MM.1S (cell line): ENCODE measurements at regions not wholly inside any gene's neighbourhood (a gene's known extent, or its start where the extent isn't known, plus 50 kb on each side); places are given as distances from the start of the nearest gene placed in this dataset.

Experiments
- DNase-seq: peaks from one replicate; pipeline ENCODE4 v3.0.0-alpha.2; 2015
- H2AFZ ChIP-seq: fragments of 300-600 bp; sonication (generic); 2 replicates; pipeline ENCODE4 v1.6.0; 2016; ENCODE audit warnings: antibody characterized with exemption, low read length
- H3F3A ChIP-seq: fragments of 300-600 bp; sonication (generic); 2 replicates; pipeline ENCODE4 v1.6.1; 2016; ENCODE audit warnings: mild to moderate bottlenecking, antibody characterized with exemption, low read length, moderate library complexity, mixed read lengths; ENCODE audit not compliant: insufficient read depth
- H3K27ac ChIP-seq: fragments of 300-600 bp; sonication (generic); 2 replicates; pipeline ENCODE4 v1.5.1; 2016; ENCODE audit warnings: mild to moderate bottlenecking, low read length
- H3K27me3 ChIP-seq: fragments of 300-600 bp; sonication (generic); replicated peaks from 2 replicates; pipeline ENCODE4 v1.6.0; 2016; ENCODE audit warnings: low read length; ENCODE audit not compliant: insufficient read depth
- H3K36me3 ChIP-seq: fragments of 300-600 bp; sonication (generic); replicated peaks from 2 replicates; pipeline ENCODE4 v1.6.1; 2016; ENCODE audit warnings: mild to moderate bottlenecking, low read length, mixed read lengths; ENCODE audit not compliant: insufficient read depth
- H3K4me1 ChIP-seq: fragments of 300-600 bp; sonication (generic); 2 replicates; pipeline ENCODE4 v1.6.1; 2016; ENCODE audit warnings: low read length, mixed read lengths
- H3K4me2 ChIP-seq: fragments of 300-600 bp; sonication (generic); 2 replicates; pipeline ENCODE4 v1.6.0; 2016; ENCODE audit warnings: low read depth, low read length
- H3K4me3 ChIP-seq: fragments of 300-600 bp; sonication (generic); 2 replicates; pipeline ENCODE4 v1.5.1; 2016; ENCODE audit warnings: low read length, mixed read lengths
- H3K79me2 ChIP-seq: fragments of 300-600 bp; sonication (generic); 2 replicates; pipeline ENCODE4 v1.6.1; 2016; ENCODE audit warnings: mixed run types, low read length, mixed read lengths
- H3K9ac ChIP-seq: fragments of 300-600 bp; sonication (generic); 2 replicates; pipeline ENCODE4 v1.6.1; 2016; ENCODE audit warnings: low read length, mixed read lengths
- H3K9me2 ChIP-seq: fragments of 300-600 bp; sonication (generic); replicated peaks from 2 replicates; pipeline ENCODE4 v1.6.1; 2016; ENCODE audit warnings: mild to moderate bottlenecking, low read length, mixed read lengths; ENCODE audit not compliant: insufficient read depth
- H3K9me3 ChIP-seq: fragments of 300-600 bp; sonication (generic); replicated peaks from 2 replicates; pipeline ENCODE4 v1.6.1; 2016; ENCODE audit warnings: mild to moderate bottlenecking, low read length, mixed read lengths; ENCODE audit not compliant: insufficient read depth
- H4K20me1 ChIP-seq: fragments of 300-600 bp; sonication (generic); 2 replicates; pipeline ENCODE4 v1.6.1; 2016; ENCODE audit warnings: mild to moderate bottlenecking, low read length, moderate library complexity, mixed read lengths; ENCODE audit not compliant: insufficient read depth
- CTCF ChIP-seq: fragments of 300-600 bp; sonication (generic); IDR thresholded peaks from 2 replicates; pipeline ENCODE4 v1.5.1; 2016; ENCODE audit warnings: antibody characterized with exemption, low read length, mixed read lengths
- EZH2 ChIP-seq: fragments of 300-600 bp; sonication (generic); optimal IDR thresholded peaks from 2 replicates; pipeline ENCODE3; 2017; ENCODE audit warnings: low read depth, mild to moderate bottlenecking, antibody characterized with exemption, low read length, mixed read lengths
- EZH2phosphoT487 ChIP-seq: fragments of 300-600 bp; sonication (generic); IDR thresholded peaks from 2 replicates; pipeline ENCODE4 v1.6.1; 2018; ENCODE audit warnings: antibody characterized with exemption, low read length

- H3K4me3 ChIP-seq, result no peak overlapping the region
- no peaks in the 10 kb centered on the region for H4K20me1 ChIP-seq
Measured at GRCh38 chr5:93224624-93225023, 356.4 kb downstream of the NR2F1-AS1 start.

GRCh38 chr5:93221773-93222172 lies 359.2 kb downstream of the NR2F1-AS1 start:
- H3K4me3 ChIP-seq, result no peak overlapping the region
- H3K36me3 ChIP-seq, result no peaks in the 10 kb centered on the region
- TF ChIP-seq EZH2phosphoT487 (no peak), EZH2 (no peak), CTCF (no peak)
- no peak overlapping the region for H3K4me2 ChIP-seq
- H4K20me1 ChIP-seq, result no peaks in the 10 kb centered on the region
- no peaks in the 10 kb centered on the region for H3F3A ChIP-seq
- no peaks in the 10 kb centered on the region for H3K9me3 ChIP-seq
- no peak overlapping the region for H3K9ac ChIP-seq
- no peaks in the 10 kb centered on the region for H3K79me2 ChIP-seq
- no peaks in the 10 kb centered on the region for H3K9me2 ChIP-seq
- no peak for DNase-seq
- no peaks in the 10 kb centered on the region for H3K4me1 ChIP-seq
- no peak overlapping the region for H3K27ac ChIP-seq
- no peak overlapping the region for H2AFZ ChIP-seq
- no peaks in the 10 kb centered on the region for H3K27me3 ChIP-seq

More at GRCh38 chr5:93224624-93225023, 356.4 kb downstream of the NR2F1-AS1 start:
- Histone ChIP-seq H3K4me2 (no peak overlapping the region), H3K9ac (no peak overlapping the region), H3K9me3 (no peaks in the 10 kb centered on the region), H3K4me1 (no peaks in the 10 kb centered on the region), H3K9me2 (no peaks in the 10 kb centered on the region), H3K79me2 (no peaks in the 10 kb centered on the region), H3K36me3 (no peaks in the 10 kb centered on the region), H3K27ac (no peak overlapping the region), H3K27me3 (no peaks in the 10 kb centered on the region), H2AFZ (no peak overlapping the region), H3F3A (no peaks in the 10 kb centered on the region)
- TF ChIP-seq EZH2, result no peak
- TF ChIP-seq EZH2phosphoT487, result no peak
- TF ChIP-seq CTCF, result no peak
- DNase-seq, result no peak

DNA sequence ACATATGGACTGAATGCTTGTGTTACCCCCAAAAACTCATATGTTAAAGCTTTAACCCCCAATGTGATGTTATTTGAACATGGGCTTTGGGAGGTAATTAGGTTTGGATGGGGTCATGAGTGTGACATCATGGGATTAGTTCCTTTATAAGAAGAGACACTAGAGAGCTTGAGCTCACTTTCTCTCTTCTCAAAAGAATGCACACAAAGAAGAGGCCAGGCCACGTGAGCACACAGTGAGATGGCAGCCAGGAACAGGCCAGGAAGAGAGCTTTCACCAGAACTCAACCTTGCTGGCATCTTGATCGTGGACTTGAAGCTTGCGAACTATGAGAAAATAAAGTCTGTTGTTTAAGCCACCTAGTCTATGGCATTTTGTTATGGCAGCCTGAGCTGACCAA lies 360.6 kb downstream of the NR2F1-AS1 start:
- Histone ChIP-seq H3F3A (no peaks in the 10 kb centered on the region), H3K79me2 (no peaks in the 10 kb centered on the region), H3K4me3 (no peak overlapping the region), H3K9me2 (no peaks in the 10 kb centered on the region), H3K27ac (no peak overlapping the region), H3K9me3 (no peaks in the 10 kb centered on the region), H3K27me3 (no peaks in the 10 kb centered on the region), H3K4me2 (no peak overlapping the region), H4K20me1 (no peaks in the 10 kb centered on the region), H2AFZ (no peak overlapping the region), H3K4me1 (no peaks in the 10 kb centered on the region), H3K9ac (no peak overlapping the region), H3K36me3 (no peaks in the 10 kb centered on the region)
- TF ChIP-seq CTCF (no peak), EZH2 (no peak)
- DNase-seq, result no peak
